Upper lobe of left lung (tissue), 4 donors: ENCODE measurements at regions not wholly inside any gene's neighbourhood (a gene's known extent, or its start where the extent isn't known, plus 50 kb on each side); places are given as distances from the start of the nearest gene placed in this dataset.

Source experiments
- CTCF ChIP-seq, 6 experiments: fragments of 450-650 bp in 4 of 6; fragments of 200-600 bp in 2 of 6; sonication (generic) in 2 of 6; IDR thresholded peaks; one replicate each; pipeline ENCODE4 v1.5.1; 2016 to 2019; ENCODE audit warnings: antibody characterized with exemption in 6 of 6
- EP300 ChIP-seq, 4 donors: sonication (generic); formaldehyde crosslinking; IDR thresholded peaks; one replicate each; pipeline ENCODE4 v1.5.1; 2017; ENCODE audit warnings: antibody characterized with exemption in 4 of 4, control low read depth in 2 of 4
- POLR2A ChIP-seq, 4 donors: fragments of 450-650 bp; IDR thresholded peaks; one replicate each; pipeline ENCODE4 v1.5.1; 2016 to 2017; ENCODE audit warnings: antibody characterized with exemption in 4 of 4, mild to moderate bottlenecking in 2 of 4
- POLR2AphosphoS5 ChIP-seq, 2 donors: sonication (generic); formaldehyde crosslinking; IDR thresholded peaks; one replicate each; pipeline ENCODE4 v1.5.1; 2017; ENCODE audit warnings: antibody characterized with exemption in 2 of 2

- TF ChIP-seq CTCF (IDR thresholded peaks at IDR 0.05) (no peak), POLR2A (IDR thresholded peaks at IDR 0.05) (no peak), POLR2AphosphoS5 (IDR thresholded peaks at IDR 0.05) (no peak), EP300 (IDR thresholded peaks at IDR 0.05) (no peak)
Measured at GRCh38 chr16:63655846-63656245, 1466.0 kb downstream of the CDH11 start.
